Motor neuron (in vitro differentiated cells): ENCODE measurements at regions not wholly inside any gene's neighbourhood (a gene's known extent, or its start where the extent isn't known, plus 50 kb on each side); places are given as distances from the start of the nearest gene placed in this dataset.
A peak's percentile ranks its signal among the peaks of the same experiment; 100 is the strongest.

Experiments used
- ATAC-seq, 8 experiments: fragments of 200-7000 bp; cut with Tn5 transposase; replicated peaks in 6 of 8; 2 replicates each; pipeline ENCODE4 v1.8.0; 2021; ENCODE audit warnings: mild to moderate bottlenecking in 8 of 8, moderate library complexity in 8 of 8
- H3K27ac ChIP-seq, 2 donors: fragments of 250-450 bp; sonication (Bioruptor Pico); 2 replicates each; pipeline ENCODE4 v1.9.0; 2021; ENCODE audit warnings: antibody characterized with exemption in 2 of 2, mild to moderate bottlenecking in 2 of 2, moderate library complexity in 1 of 2
- H3K4me1 ChIP-seq, 2 donors: fragments of 250-450 bp; sonication (Bioruptor Pico); replicated peaks in 1 of 2; 2 replicates each; pipeline ENCODE4 v1.6.1; 2021; ENCODE audit warnings: antibody characterized with exemption in 2 of 2, mild to moderate bottlenecking in 2 of 2, moderate library complexity in 1 of 2
- H3K4me3 ChIP-seq, 5 donors: fragments of 250-450 bp; sonication (Bioruptor Pico); 2 replicates each; pipeline ENCODE4 v1.9.0; 2021; ENCODE audit warnings: antibody characterized with exemption in 5 of 5, mild to moderate bottlenecking in 5 of 5, moderate library complexity in 4 of 5
- WGBS, 10 experiments: fragments of 450-650 bp; shearing (Covaris generic); methylation state at CpG; one replicate each; pipeline ENCODE4 v1.0.0; 2022; 5-methylcytosine and 5-hydroxymethylcytosine counted together
- in situ Hi-C, 9 experiments: fragments of 400-800 bp; cut with MboI; loops; one replicate each; pipeline ENCODE4 v1.15.0; 2021; ENCODE audit warnings: low sequenced_read_pairs in 9 of 9, low pct_unique_long_range_greater_than_20kb in 2 of 9; ENCODE audit not compliant: unreplicated experiment in 9 of 9

- in situ Hi-C loops = no loop called here
- Histone ChIP-seq H3K27ac (no peak overlapping the region), H3K4me3 (no peak overlapping the region), H3K4me1 (peaks cover 0 to 5% of the 10 kb centered on the region in 2 donors)
- no peak for ATAC-seq
- WGBS, 10 experiments = 52 to 94% (median 83%) methylated on average over 4 to 5 of the region's 5 CpGs
Measured at GRCh38 chr1:55965981-55966461, 613.3 kb downstream of the PLPP3 start.

GRCh38 chr1:55962472-55962871 lies 616.9 kb downstream of the PLPP3 start:
- 25 to 90% (median 64%) methylated on average over 1 to 2 of the region's 2 CpGs; no CpG with 5 or more reads in 2 of the 10 experiments for WGBS, 10 experiments
- peaks cover 0 to 3% of the 10 kb centered on the region in 2 donors for H3K4me1 ChIP-seq
- no peak for ATAC-seq
- in situ Hi-C loops = no loop called here
- H3K27ac ChIP-seq = no peak overlapping the region
- no peak overlapping the region for H3K4me3 ChIP-seq

- WGBS, 10 experiments = 25 to 100% (median 80%) methylated on average over 1 to 3 of the region's 3 CpGs; no CpG with 5 or more reads in 1 of the 10 experiments
- no peak overlapping the region for H3K27ac ChIP-seq
- no peak overlapping the region for H3K4me3 ChIP-seq
- peaks cover 0 to 3% of the 10 kb centered on the region in 2 donors for H3K4me1 ChIP-seq
- in situ Hi-C loops = no loop called here
- no peak for ATAC-seq
Measured at GRCh38 chr1:55959136-55959548, 620.2 kb downstream of the PLPP3 start.

GRCh38 chr1:55958498-55958897 lies 620.9 kb downstream of the PLPP3 start:
- in situ Hi-C loops = no loop called here
- WGBS, 10 experiments = 36 to 88% (median 67%) methylated on average over 1 to 2 of the region's 2 CpGs; no CpG with 5 or more reads in 1 of the 10 experiments
- no peak for ATAC-seq
- H3K4me3 ChIP-seq = no peak overlapping the region
- H3K4me1 ChIP-seq = peaks cover 0 to 3% of the 10 kb centered on the region in 2 donors
- H3K27ac ChIP-seq = no peak overlapping the region

GRCh38 chr1:55957276-55957675 lies 622.1 kb downstream of the PLPP3 start:
- in situ Hi-C loops = no loop called here
- H3K4me3 ChIP-seq = no peak overlapping the region
- no peak for ATAC-seq

GRCh38 chr1:55955016-55955621 lies 624.2 kb downstream of the PLPP3 start:
- ATAC-seq = peak in 3 of 8 experiments; percentile 52 to 82 (median 52)
- no peak overlapping the region for H3K27ac ChIP-seq
- H3K4me1 ChIP-seq = no peaks in the 10 kb centered on the region
- WGBS, 10 experiments = 22 to 94% (median 81%) methylated on average over 3 to 12 of the region's 12 CpGs
- H3K4me3 ChIP-seq = no peak overlapping the region
- in situ Hi-C loops = no loop called here

More at GRCh38 chr1:55957276-55957675, 622.1 kb downstream of the PLPP3 start:
- peaks cover 0 to 3% of the 10 kb centered on the region in 2 donors for H3K4me1 ChIP-seq
- no peak overlapping the region for H3K27ac ChIP-seq

- WGBS, 10 experiments = 6 to 93% (median 82%) methylated on average over 2 to 3 of the region's 3 CpGs; no CpG with 5 or more reads in 2 of the 10 experiments
- Histone ChIP-seq H3K4me3 (no peak overlapping the region), H3K4me1 (no peaks in the 10 kb centered on the region), H3K27ac (no peak overlapping the region)
- in situ Hi-C loops = no loop called here
- ATAC-seq = no peak
Measured at GRCh38 chr1:55951291-55951690, 628.1 kb downstream of the PLPP3 start.

- ATAC-seq = no peak
- Histone ChIP-seq H3K4me3 (no peak overlapping the region), H3K27ac (no peak overlapping the region), H3K4me1 (no peaks in the 10 kb centered on the region)
- in situ Hi-C loops = loop anchor here in 1 of 9 experiments (25.0 kb wide), 1 partner anchor 90 kb away; no protein-coding TSS in a partner anchor
- WGBS, 10 experiments = 40 to 100% (median 73%) methylated on average over 1 of the region's 1 CpG; no CpG with 5 or more reads in 1 of the 10 experiments
Measured at GRCh38 chr1:55947446-55947845, 631.9 kb downstream of the PLPP3 start.

GRCh38 chr1:55943721-55944435 lies 635.5 kb downstream of the PLPP3 start:
- Histone ChIP-seq H3K4me3 (no peak overlapping the region), H3K27ac (no peak overlapping the region), H3K4me1 (no peaks in the 10 kb centered on the region)
- WGBS, 10 experiments = 17 to 94% (median 61%) methylated on average over 1 to 8 of the region's 8 CpGs
- in situ Hi-C loops = loop anchor here in 1 of 9 experiments (25.0 kb wide), 1 partner anchor 93 kb away; no protein-coding TSS in a partner anchor
- ATAC-seq = no peak

- Histone ChIP-seq H3K27ac (no peak overlapping the region), H3K4me3 (no peak overlapping the region), H3K4me1 (no peaks in the 10 kb centered on the region)
- in situ Hi-C loops = loop anchor here in 1 of 9 experiments (25.0 kb wide), 1 partner anchor 94 kb away; no protein-coding TSS in a partner anchor
- 70 to 100% (median 97%) methylated on average over 1 to 2 of the region's 2 CpGs; no CpG with 5 or more reads in 4 of the 10 experiments for WGBS, 10 experiments
- ATAC-seq = no peak
Measured at GRCh38 chr1:55943012-55943411, 636.4 kb downstream of the PLPP3 start.

GRCh38 chr1:55939866-55940265 lies 639.5 kb downstream of the PLPP3 start:
- in situ Hi-C loops = loop anchor here in 1 of 9 experiments (25.0 kb wide), 1 partner anchor 97 kb away; no protein-coding TSS in a partner anchor
- WGBS, 10 experiments = 78 to 100% (median 100%) methylated on average over 1 of the region's 1 CpG; no CpG with 5 or more reads in 5 of the 10 experiments
- Histone ChIP-seq H3K4me3 (no peak overlapping the region), H3K4me1 (peaks cover 0 to 3% of the 10 kb centered on the region in 2 donors), H3K27ac (no peak overlapping the region)
- ATAC-seq = no peak

- ATAC-seq = no peak
- Histone ChIP-seq H3K27ac (no peak overlapping the region), H3K4me1 (peaks cover 0 to 4% of the 10 kb centered on the region in 2 donors), H3K4me3 (no peak overlapping the region)
- 88 to 100% (median 95%) methylated on average over 1 to 5 of the region's 6 CpGs; no CpG with 5 or more reads in 4 of the 10 experiments for WGBS, 10 experiments
- in situ Hi-C loops = loop anchor here in 1 of 9 experiments (25.0 kb wide), 1 partner anchor 98 kb away; no protein-coding TSS in a partner anchor
Measured at GRCh38 chr1:55938861-55939260, 640.5 kb downstream of the PLPP3 start.

- Histone ChIP-seq H3K4me3 (no peak overlapping the region), H3K27ac (no peak overlapping the region), H3K4me1 (peaks cover 0 to 4% of the 10 kb centered on the region in 2 donors)
- in situ Hi-C loops = loop anchor here in 1 of 9 experiments (25.0 kb wide), 1 partner anchor 99 kb away; no protein-coding TSS in a partner anchor
- 78 to 100% (median 85%) methylated on average over 1 to 3 of the region's 5 CpGs; no CpG with 5 or more reads in 6 of the 10 experiments for WGBS, 10 experiments
- no peak for ATAC-seq
Measured at GRCh38 chr1:55938376-55938850, 641.0 kb downstream of the PLPP3 start.
